SHP77 treated with DMSO at 0.1 percent for 48 hours (cell line): ENCODE measurements at regions not wholly inside any gene's neighbourhood (a gene's known extent, or its start where the extent isn't known, plus 50 kb on each side); places are given as distances from the start of the nearest gene placed in this dataset.
A peak's percentile ranks its signal among the peaks of the same experiment; 100 is the strongest.

Source experiments
- DNase-seq: peaks from one replicate; lab custom pipeline; 2025; lab: John Stamatoyannopoulos, UW

DNA sequence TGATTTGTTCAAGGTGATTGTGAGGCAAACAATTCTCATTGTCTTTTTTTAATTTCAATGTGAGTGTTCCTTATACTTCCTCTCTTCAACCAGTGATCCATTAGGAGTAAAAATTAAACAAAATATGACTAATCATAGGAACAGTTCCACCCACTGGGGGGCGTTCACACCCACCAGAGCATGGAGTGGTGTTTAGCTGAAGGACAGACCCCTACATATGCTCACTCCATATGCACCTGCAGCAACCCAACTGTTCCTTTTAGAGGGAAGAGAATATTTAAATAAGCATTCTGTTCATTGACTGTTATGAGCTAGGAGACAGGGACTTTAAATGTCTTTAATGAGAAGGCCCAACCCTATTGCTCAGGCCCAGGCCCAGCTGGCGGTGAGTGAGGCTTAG is 78.7 kb upstream of the DRD2 start:
- no peak for DNase-seq

DNA sequence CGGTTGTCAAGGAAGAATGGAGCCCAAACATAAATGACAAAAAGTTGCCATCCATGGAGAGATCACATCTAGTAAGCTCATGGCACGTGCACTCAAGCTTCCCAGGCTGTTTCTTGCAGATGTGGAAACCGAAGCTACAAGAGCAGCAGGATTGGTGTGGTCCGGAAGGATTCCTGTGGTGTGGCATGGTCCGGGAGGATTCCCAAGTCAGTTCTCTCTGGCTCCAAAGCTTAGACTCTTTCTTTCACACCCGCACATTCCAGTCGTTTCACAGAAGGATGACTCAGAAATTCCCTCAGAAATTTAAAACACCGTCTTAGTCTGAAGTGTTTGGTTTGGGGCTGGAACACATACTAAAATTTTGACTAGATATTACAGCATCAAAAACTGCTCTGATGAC is 78.0 kb upstream of the DRD2 start:
- no peak for DNase-seq

DNA sequence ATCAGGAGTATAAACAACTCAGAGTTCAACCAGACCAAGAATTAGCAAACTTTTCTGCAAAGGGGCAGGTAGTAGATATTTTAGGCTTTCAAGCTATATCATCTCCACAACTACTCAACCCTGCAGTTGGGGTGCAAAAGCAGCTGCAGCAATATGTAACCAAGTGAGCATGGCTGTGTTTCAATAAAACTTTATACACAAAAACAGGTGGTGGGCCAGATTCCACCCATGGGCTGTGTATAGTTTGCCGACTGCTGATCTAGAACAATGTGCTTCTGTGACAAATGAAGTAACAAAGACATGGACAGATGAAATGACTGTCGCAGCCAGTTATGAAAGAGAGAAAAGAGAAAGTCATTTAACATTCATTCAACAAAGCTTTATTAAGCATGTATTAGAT is 77.1 kb upstream of the DRD2 start:
- DNase-seq, result no peak

- DNase-seq, result no peak
Observed at GRCh38 chr11:113551645-113552044, 76.4 kb upstream of the DRD2 start.

GRCh38 chr11:113549611-113550578 is 74.7 kb upstream of the DRD2 start:
- no peak for DNase-seq

- no peak for DNase-seq
Observed at GRCh38 chr11:113549061-113549460, 73.9 kb upstream of the DRD2 start.

GRCh38 chr11:113547739-113548138 is 72.5 kb upstream of the DRD2 start:
- DNase-seq, result no peak

GRCh38 chr11:113546757-113547507 is 71.7 kb upstream of the DRD2 start:
- no peak for DNase-seq

DNA sequence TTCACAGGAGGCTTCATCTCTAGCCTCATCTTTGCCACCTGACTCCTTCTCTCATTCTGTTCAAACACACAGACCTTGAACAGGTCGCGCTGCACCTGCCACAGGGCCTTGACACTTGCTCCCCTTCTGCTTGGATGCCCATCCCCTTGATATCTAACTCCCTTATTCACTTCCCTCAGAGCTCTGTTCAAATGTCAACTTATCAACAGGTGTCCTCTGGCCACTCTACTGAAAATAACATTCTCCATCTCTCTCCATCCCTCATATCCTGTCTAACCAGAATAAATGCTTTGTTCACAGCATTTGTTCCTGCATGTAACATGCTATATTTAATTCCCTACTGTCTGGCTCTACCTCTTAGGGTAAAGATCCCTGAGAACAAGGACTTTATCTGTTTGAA is 67.2 kb upstream of the DRD2 start:
- no peak for DNase-seq

DNA sequence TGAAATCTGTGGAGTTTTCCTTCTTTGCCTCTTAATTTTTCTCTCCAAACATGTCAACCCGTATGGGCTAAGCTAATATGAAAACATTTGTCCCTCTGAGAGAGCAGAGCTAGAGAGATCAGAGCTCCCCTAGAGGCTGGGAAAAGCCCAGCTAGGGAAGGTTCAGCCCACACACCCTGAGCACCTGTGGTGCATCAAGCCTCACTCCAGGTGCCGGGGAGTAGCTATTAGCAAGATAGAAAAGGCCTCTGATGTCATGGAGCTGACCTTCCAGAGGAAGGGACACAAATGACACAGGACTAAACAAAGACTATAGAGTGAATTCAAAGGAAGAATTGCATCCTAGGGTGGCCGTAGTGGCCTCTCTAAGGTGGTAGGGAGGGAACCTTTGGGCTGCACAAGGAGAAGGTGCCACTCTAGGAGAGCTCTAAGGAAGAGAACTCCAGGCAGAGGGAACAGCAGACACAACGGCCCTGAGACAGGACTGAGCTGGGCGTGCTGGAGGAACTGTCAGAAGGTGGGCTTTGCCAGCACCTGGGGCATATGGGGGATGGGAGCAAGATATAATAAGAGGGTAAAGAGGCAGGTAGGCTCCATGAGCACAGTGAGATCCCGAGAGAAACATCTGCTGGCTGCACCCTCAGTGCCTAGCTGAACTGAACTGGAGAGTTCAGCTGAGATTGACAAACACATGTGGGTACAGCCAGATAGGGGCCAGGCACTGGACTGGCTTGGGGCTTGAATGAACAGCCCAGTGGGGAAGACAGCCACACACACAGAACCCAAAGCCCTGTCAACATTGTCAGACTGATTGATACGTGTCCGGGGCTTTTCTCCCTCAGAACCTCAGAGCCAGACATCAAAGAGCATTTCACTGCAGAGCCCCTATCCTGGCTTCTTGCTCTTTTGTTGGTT is 65.5 kb upstream of the DRD2 start:
- DNase-seq, result no peak

DNA sequence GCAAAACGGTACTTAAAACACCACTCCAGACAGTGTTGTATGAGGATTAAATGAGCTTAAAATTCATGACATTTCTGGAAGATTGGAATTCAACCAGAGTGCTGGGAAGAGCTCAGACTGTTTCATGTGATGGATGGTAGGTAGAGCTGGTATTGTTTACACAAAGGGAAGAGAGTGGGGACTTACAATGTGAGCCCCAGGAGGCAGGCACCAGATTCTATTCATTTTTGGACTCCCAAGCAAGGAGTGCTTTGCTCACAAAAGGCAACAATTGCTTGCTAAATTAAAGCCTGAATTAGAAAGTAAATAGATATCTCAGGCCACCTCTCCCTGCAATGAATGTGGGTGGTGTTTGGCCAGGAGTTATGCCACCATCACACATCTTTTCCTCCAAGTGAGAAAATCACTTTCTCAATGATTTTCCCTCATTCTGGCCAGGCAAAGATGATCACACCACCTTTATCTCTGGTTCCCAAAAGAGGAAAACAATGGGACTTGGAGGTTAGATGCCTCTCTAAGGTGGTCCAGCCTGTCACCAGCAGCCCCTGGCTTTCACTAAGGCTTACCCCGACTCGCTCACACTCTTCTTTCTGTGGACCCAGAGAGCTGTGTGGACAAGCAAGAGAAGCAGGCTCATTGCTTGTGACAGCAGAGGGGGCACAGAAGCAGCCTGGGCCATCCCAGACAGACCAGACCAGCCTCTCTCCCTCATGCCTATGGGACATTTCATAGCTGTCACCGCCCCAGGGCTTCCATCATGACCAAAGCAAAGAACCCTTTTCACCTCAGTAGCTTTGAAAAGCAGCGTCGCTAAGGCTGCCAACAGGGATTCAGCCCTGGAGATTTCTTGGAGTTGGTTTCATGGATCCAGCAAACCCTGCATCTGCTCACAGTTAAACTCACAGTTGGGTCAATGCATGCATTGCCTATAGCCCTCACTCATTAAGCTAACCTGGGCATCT is 63.5 kb upstream of the DRD2 start:
- DNase-seq, result no peak

- no peak for DNase-seq
Observed at GRCh38 chr11:113534625-113535024, 59.4 kb upstream of the DRD2 start.

- no peak for DNase-seq
Observed at GRCh38 chr11:113533425-113533698, 58.2 kb upstream of the DRD2 start.

DNA sequence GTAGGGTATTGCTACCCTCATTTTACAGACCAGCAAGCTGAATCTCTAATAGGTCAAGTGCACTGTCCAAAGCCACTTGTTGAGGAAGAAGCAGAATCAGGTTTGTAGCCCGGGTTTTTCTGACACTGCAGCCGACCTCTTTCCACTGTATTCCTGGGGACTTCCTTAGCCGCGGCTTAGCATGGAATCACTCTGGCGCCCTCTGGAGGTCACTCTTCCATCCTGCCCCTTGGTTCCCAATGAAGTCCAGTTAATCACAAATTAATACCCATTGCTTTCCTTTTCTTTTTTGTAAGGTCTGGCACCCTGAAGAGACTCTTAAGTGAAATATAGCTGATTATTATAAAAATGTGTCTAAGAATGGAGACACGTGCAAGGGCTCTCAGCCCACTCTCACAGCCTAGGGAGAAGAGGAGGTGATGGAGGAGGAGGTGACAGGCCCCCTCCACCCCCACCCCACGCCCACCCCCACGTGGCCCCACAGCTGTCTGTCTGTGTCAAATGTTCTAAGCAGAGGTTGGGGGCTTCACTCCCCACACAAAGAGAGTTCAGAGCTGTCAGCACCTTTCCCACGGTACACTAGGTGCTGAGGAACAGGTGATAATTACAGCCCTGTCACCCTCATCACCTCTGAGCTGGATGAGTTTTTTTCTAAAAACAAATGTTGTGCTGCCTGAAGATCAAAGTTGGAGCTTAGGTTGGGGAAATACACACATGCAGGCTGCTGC is 57.7 kb upstream of the DRD2 start:
- DNase-seq, result peak; percentile 48

GRCh38 chr11:113531575-113532451 is 56.6 kb upstream of the DRD2 start:
- DNase-seq, result no peak

DNA sequence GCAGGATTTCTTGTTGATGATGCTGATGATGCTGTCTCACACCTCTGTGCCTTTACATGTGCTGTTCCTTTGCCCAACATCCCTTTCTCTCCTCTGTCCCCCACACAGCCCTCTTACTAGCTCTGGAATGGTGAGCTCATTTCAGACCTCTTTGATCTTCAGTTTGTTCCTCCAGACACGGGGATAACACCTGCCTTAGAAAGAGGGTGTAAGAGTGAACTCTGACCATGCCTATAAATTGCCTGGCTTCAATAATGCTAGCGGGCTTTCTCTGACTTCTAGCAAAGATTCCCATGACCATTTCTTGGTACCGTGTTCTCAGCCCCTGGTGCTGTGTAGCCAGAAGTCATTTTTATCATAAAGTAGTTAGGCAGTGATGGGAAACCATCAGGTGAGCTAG is 55.9 kb upstream of the DRD2 start:
- DNase-seq, result no peak

- DNase-seq, result no peak
Observed at GRCh38 chr11:113529606-113530005, 54.4 kb upstream of the DRD2 start.

GRCh38 chr11:113528982-113529381 is 53.8 kb upstream of the DRD2 start:
- DNase-seq, result no peak

GRCh38 chr11:113526521-113526920 is 51.3 kb upstream of the DRD2 start:
- no peak for DNase-seq
